GM06990 (cell line): ENCODE measurements at regions not wholly inside any gene's neighbourhood (a gene's known extent, or its start where the extent isn't known, plus 50 kb on each side); places are given as distances from the start of the nearest gene placed in this dataset.

Experiments used
- DNase-seq: peaks from one replicate; pipeline ENCODE4 v3.0.0-alpha.2; 2011; ENCODE audit not compliant: insufficient read length; ENCODE audit errors: extremely low read depth
- H3K27me3 ChIP-seq: replicated peaks from 2 replicates; pipeline ENCODE4 v1.6.0; 2011; ENCODE audit warnings: low read length; ENCODE audit not compliant: control insufficient read depth, insufficient read depth
- H3K36me3 ChIP-seq: 2 replicates; pipeline ENCODE4 v1.5.1; 2011; ENCODE audit warnings: low read length; ENCODE audit not compliant: control insufficient read depth, insufficient read depth
- H3K4me3 ChIP-seq: replicated peaks from 2 replicates; pipeline ENCODE4 v1.5.1; 2011; ENCODE audit warnings: low read depth, mild to moderate bottlenecking, control low read depth, low read length
- TF ChIP-seq, protein P1 (sequence below): IDR thresholded peaks from 2 replicates; pipeline ENCODE4 v1.5.1; 2011; ENCODE audit warnings: low read length, control low read depth, mild to moderate bottlenecking, inconsistent platforms; ENCODE audit not compliant: insufficient read depth, poor library complexity, severe bottlenecking

DNA sequence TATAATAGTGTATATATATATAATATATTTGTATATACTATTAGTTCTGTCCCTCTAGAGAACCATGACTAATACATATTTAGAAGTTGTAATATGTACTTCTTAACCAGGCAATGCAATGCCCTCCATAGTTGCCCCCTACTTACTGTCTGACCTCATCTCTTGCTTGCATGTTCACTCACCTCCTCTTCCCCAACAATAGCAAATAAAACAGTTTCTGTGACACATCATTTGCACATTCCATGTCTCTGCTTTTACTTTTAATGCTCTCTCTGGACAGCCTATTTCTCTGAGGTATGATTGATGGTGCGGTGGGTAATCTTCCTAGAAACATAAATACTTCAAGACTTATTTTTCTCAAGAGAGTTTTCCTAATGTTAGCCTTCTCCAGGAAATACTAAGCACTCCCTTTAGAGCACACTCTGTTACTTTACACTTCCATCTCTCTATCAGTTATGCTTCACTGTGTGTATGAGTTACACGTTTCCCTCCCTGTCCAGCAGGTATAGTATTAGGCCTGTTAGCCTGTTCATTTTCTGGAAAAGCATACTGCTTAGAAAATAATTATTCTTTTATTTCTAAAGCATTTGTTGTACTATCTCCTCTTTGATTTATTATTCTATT, 295.6 kb upstream of the LRATD1 start:
- Histone ChIP-seq H3K27me3 (no peaks in the 10 kb centered on the region), H3K4me3 (no peak overlapping the region), H3K36me3 (no peaks in the 10 kb centered on the region)
- no peak for DNase-seq
- TF ChIP-seq, protein P1, sequence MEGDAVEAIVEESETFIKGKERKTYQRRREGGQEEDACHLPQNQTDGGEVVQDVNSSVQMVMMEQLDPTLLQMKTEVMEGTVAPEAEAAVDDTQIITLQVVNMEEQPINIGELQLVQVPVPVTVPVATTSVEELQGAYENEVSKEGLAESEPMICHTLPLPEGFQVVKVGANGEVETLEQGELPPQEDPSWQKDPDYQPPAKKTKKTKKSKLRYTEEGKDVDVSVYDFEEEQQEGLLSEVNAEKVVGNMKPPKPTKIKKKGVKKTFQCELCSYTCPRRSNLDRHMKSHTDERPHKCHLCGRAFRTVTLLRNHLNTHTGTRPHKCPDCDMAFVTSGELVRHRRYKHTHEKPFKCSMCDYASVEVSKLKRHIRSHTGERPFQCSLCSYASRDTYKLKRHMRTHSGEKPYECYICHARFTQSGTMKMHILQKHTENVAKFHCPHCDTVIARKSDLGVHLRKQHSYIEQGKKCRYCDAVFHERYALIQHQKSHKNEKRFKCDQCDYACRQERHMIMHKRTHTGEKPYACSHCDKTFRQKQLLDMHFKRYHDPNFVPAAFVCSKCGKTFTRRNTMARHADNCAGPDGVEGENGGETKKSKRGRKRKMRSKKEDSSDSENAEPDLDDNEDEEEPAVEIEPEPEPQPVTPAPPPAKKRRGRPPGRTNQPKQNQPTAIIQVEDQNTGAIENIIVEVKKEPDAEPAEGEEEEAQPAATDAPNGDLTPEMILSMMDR = no peak

DNA sequence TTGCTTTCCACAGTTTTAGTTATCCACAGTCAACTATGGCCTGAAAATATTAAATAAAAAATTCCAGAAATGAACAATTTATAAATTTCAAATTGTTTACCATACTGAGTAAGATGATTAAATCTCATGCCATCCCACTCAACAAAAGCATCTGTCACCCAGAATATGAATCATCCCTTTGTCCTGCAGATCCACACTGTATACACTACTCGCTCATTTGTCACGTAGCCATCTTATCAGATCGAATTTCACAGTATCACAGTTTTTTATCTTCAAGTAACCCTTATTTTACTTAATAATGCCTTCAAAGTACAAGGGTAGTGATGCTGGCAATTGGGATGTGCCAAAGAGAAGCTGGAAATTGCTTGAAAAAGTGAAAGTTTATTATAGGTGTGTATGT, 291.8 kb upstream of the LRATD1 start:
- TF ChIP-seq, protein P1 = no peak
- Histone ChIP-seq H3K36me3 (no peaks in the 10 kb centered on the region), H3K4me3 (no peak overlapping the region), H3K27me3 (no peaks in the 10 kb centered on the region)
- DNase-seq = no peak

DNA sequence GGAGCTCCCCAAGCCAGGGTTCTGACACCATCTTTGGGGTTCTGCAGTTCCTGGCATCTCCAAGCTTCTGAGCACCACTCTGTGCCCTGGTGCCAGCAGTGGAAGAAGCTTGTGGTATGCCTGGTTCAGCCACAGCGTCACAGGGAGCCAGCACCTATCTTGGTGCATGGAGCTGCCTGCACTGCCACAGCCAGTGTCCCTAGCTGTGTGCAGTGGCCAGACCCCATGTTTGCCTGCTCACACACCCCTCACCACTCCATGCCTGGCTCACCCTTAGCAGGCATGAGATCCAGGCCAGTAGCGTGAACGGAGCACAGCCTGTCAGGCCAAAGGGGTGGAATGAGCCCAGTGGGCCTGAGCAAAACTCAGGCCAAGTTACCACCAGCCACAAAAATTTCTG, 290.2 kb upstream of the LRATD1 start:
- no peak for DNase-seq
- TF ChIP-seq, protein P1 = no peak
- Histone ChIP-seq H3K4me3 (no peak overlapping the region), H3K36me3 (no peaks in the 10 kb centered on the region), H3K27me3 (no peaks in the 10 kb centered on the region)

DNA sequence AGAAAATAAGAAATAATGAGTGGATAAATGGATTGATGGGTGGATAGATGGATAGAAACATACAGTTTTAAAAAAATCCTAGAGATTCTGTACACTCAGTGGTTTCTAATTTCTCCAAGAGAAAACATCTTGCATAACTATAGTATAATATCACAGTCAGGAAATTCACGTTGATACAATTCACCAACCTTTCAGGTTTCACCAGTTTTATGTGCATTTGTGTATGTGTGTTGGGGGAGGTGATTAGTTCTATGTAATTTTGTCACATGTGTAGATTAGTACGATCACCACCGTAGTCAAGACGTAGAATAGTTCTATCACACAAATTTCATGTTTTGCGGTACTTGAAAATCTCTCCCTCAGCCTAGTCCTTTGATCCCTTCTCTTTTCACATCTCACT, 288.2 kb upstream of the LRATD1 start:
- DNase-seq = no peak
- H3K4me3 ChIP-seq = no peak overlapping the region
- H3K36me3 ChIP-seq = no peaks in the 10 kb centered on the region
- TF ChIP-seq, protein P1 = no peak
- H3K27me3 ChIP-seq = no peaks in the 10 kb centered on the region

DNA sequence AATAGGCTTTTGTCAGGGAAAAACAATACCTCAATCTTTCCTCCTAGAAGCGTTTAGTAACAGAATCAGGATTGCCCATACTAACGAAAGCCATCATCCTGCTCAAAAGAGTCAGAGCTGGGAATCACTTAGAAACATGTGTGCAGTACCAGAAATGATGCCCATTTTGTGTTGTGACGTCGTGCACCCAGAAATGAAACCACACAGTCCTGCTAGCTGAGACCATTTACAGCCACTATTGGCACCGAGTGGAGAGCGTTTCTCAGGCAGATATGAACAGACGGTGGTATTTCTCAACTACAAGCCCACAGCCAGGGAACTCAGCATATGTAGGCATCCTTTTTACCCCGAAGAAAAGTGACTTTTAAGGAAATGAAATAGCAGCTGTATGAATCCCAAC, 284.3 kb upstream of the LRATD1 start:
- Histone ChIP-seq H3K27me3 (no peaks in the 10 kb centered on the region), H3K36me3 (no peaks in the 10 kb centered on the region), H3K4me3 (no peak overlapping the region)
- TF ChIP-seq, protein P1 = no peak
- no peak for DNase-seq

DNA sequence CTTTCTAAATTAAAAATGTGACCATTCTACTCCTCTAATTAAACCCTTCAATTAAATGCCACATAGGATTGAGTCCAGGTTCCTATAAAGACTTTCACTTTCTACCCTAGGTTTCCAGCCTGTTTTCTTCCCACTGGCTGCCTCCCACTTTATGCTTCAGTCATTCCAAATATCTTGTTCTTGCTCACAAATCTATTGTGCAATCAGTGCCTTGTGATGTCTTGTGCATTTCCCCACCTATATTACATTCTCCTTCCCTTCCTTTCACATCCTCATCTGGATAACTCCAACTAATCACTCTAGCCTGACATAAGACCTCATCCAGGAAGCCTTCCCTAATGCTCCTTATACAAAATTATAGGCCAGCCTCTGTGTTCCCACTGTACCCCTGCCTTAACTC, 281.7 kb upstream of the LRATD1 start:
- H3K4me3 ChIP-seq = no peak overlapping the region
- DNase-seq = no peak
- H3K27me3 ChIP-seq = no peaks in the 10 kb centered on the region
- no peaks in the 10 kb centered on the region for H3K36me3 ChIP-seq
- TF ChIP-seq, protein P1 = no peak
